Nephron (organoid): ENCODE measurements at regions not wholly inside any gene's neighbourhood (a gene's known extent, or its start where the extent isn't known, plus 50 kb on each side); places are given as distances from the start of the nearest gene placed in this dataset.

ENCODE experiments used
- H3K27ac Mint-ChIP-seq, 3 experiments: 2 replicates each; pipeline ENCODE4 v1.8.0; 2020; ENCODE audit warnings: mixed read lengths in 3 of 3, mild to moderate bottlenecking in 2 of 3, moderate library complexity in 1 of 3
- H3K27me3 Mint-ChIP-seq: 2 replicates; pipeline ENCODE4 v1.8.0; 2021; ENCODE audit warnings: low read depth, mild to moderate bottlenecking, moderate library complexity, mixed read lengths
- H3K36me3 Mint-ChIP-seq: 2 replicates; pipeline ENCODE4 v1.8.0; 2020; ENCODE audit warnings: low read depth, mixed read lengths
- H3K4me1 Mint-ChIP-seq: 2 replicates; pipeline ENCODE4 v1.8.0; 2020; ENCODE audit warnings: mixed read lengths
- H3K4me3 Mint-ChIP-seq, 3 experiments: 2 replicates each; pipeline ENCODE4 v1.8.0; 2020; ENCODE audit warnings: mild to moderate bottlenecking in 3 of 3, mixed read lengths in 3 of 3, moderate library complexity in 2 of 3
- H3K9me3 Mint-ChIP-seq: 2 replicates; pipeline ENCODE4 v1.8.0; 2020; ENCODE audit warnings: mixed read lengths
- CTCF ChIP-seq, 3 experiments: fragments of 200-600 bp; sonication (generic); IDR thresholded peaks; one replicate each; pipeline ENCODE4 v1.5.0; 2021; ENCODE audit warnings: antibody characterized with exemption in 3 of 3; ENCODE audit not compliant: unreplicated experiment in 3 of 3

GRCh38 chr9:108062680-108063079, 573.1 kb upstream of the KLF4 start:
- Mint-ChIP-seq H3K9me3 (peaks cover 7% of the 10 kb centered on the region), H3K4me1 (peaks cover 21% of the 10 kb centered on the region), H3K27me3 (peaks cover 8% of the 10 kb centered on the region), H3K4me3 (no peak overlapping the region), H3K27ac (no peak overlapping the region), H3K36me3 (no peaks in the 10 kb centered on the region)
- no peak for TF ChIP-seq CTCF (IDR thresholded peaks at IDR 0.05; ENCODE audit: unreplicated experiment in 3 of 3)

- H3K27me3 Mint-ChIP-seq, result peaks cover 8% of the 10 kb centered on the region
- H3K4me1 Mint-ChIP-seq, result peaks cover 42% of the 10 kb centered on the region
- TF ChIP-seq CTCF (IDR thresholded peaks at IDR 0.05; ENCODE audit: unreplicated experiment in 3 of 3), result no peak
- peak overlapping the region in 1 of 3 experiments; percentile 39 for H3K27ac Mint-ChIP-seq
- H3K4me3 Mint-ChIP-seq, result no peak overlapping the region
- no peaks in the 10 kb centered on the region for H3K36me3 Mint-ChIP-seq
- H3K9me3 Mint-ChIP-seq, result no peaks in the 10 kb centered on the region
Measured at GRCh38 chr9:108060175-108060574, 570.6 kb upstream of the KLF4 start.

- peaks cover 2% of the 10 kb centered on the region for H3K27me3 Mint-ChIP-seq
- TF ChIP-seq CTCF (IDR thresholded peaks at IDR 0.05; ENCODE audit: unreplicated experiment in 3 of 3), result no peak
- H3K27ac Mint-ChIP-seq, result peak overlapping the region in 2 of 3 experiments; percentile 50 to 82
- H3K4me1 Mint-ChIP-seq, result peaks cover 58% of the 10 kb centered on the region
- peak overlapping the region in 1 of 3 experiments; percentile 2 for H3K4me3 Mint-ChIP-seq
- H3K9me3 Mint-ChIP-seq, result no peaks in the 10 kb centered on the region
- no peaks in the 10 kb centered on the region for H3K36me3 Mint-ChIP-seq
Measured at GRCh38 chr9:108058135-108058814, 568.7 kb upstream of the KLF4 start.

- Mint-ChIP-seq H3K9me3 (no peaks in the 10 kb centered on the region), H3K27ac (peak overlapping the region in 2 of 3 experiments; percentile 82 to 86), H3K36me3 (no peaks in the 10 kb centered on the region), H3K27me3 (no peaks in the 10 kb centered on the region), H3K4me3 (no peak overlapping the region), H3K4me1 (peaks cover 65% of the 10 kb centered on the region)
- TF ChIP-seq CTCF (IDR thresholded peaks at IDR 0.05; ENCODE audit: unreplicated experiment in 3 of 3), result no peak
Measured at GRCh38 chr9:108057421-108058134, 568.0 kb upstream of the KLF4 start.

- Mint-ChIP-seq H3K27ac (peak overlapping the region in 2 of 3 experiments; percentile 82 to 86), H3K4me3 (no peak overlapping the region), H3K36me3 (no peaks in the 10 kb centered on the region), H3K27me3 (no peaks in the 10 kb centered on the region), H3K4me1 (peaks cover 72% of the 10 kb centered on the region), H3K9me3 (no peaks in the 10 kb centered on the region)
- no peak for TF ChIP-seq CTCF (IDR thresholded peaks at IDR 0.05; ENCODE audit: unreplicated experiment in 3 of 3)
Measured at GRCh38 chr9:108056805-108057386, 567.3 kb upstream of the KLF4 start.
